Ishikawa (cell line): ENCODE measurements at regions not wholly inside any gene's neighbourhood (a gene's known extent, or its start where the extent isn't known, plus 50 kb on each side); places are given as distances from the start of the nearest gene placed in this dataset.

Experiments used
- CEBPB ChIP-seq: IDR thresholded peaks from 2 replicates; pipeline ENCODE4 v1.6.1; 2012
- TEAD4 ChIP-seq: IDR thresholded peaks from 2 replicates; pipeline ENCODE4 v1.6.1; 2012
- YY1 ChIP-seq: IDR thresholded peaks from 2 replicates; pipeline ENCODE4 v1.6.1; 2012; ENCODE audit warnings: low read depth

- no peak for TF ChIP-seq YY1
- no peak for TF ChIP-seq CEBPB
- no peak for TF ChIP-seq TEAD4
Measured at GRCh38 chr14:62315631-62316030, 553.4 kb downstream of the SNAPC1 start.
